HEK293T (cell line): ENCODE measurements at regions not wholly inside any gene's neighbourhood (a gene's known extent, or its start where the extent isn't known, plus 50 kb on each side); places are given as distances from the start of the nearest gene placed in this dataset.

Experiments
- CTCF ChIA-PET: fragments of 350-600 bp; formaldehyde crosslinking; extraction: SDS; loops from one replicate; lab custom pipeline; 2021; ENCODE audit warnings: antibody characterized with exemption, inconsistent platforms; lab: Yijun Ruan, JAX
- POLR2A ChIA-PET: fragments of 350-600 bp; formaldehyde crosslinking; extraction: SDS; loops from one replicate; lab custom pipeline; 2020; ENCODE audit warnings: antibody characterized with exemption, inconsistent platforms; lab: Yijun Ruan, JAX
- DNase-seq: peaks from one replicate; pipeline ENCODE4 v3.0.0; 2012; ENCODE audit warnings: mixed read lengths; ENCODE audit errors: extremely low spot score
- ARNT ChIP-seq: fragments of 450-650 bp; IDR thresholded peaks from 2 replicates; pipeline ENCODE4 v1.6.1; 2017; ENCODE audit warnings: mild to moderate bottlenecking
- BHLHE40 ChIP-seq: fragments of 450-650 bp; IDR thresholded peaks from 2 replicates; pipeline ENCODE4 v1.6.1; 2016; ENCODE audit warnings: mild to moderate bottlenecking, moderate library complexity, borderline replicate concordance
- CTBP1 ChIP-seq: fragments of 450-650 bp; IDR thresholded peaks from 2 replicates; pipeline ENCODE4 v1.6.1; 2016; ENCODE audit warnings: borderline replicate concordance
- ELF4 ChIP-seq: fragments of 450-650 bp; IDR thresholded peaks from 2 replicates; pipeline ENCODE4 v1.6.1; 2017; ENCODE audit warnings: antibody characterized with exemption
- FOXA1 ChIP-seq: fragments of 450-650 bp; IDR thresholded peaks from 2 replicates; pipeline ENCODE4 v1.6.1; 2016; ENCODE audit warnings: mild to moderate bottlenecking
- FOXK2 ChIP-seq: fragments of 450-650 bp; IDR thresholded peaks from 2 replicates; pipeline ENCODE4 v1.6.1; 2016; ENCODE audit warnings: mild to moderate bottlenecking
- FOXM1 ChIP-seq: fragments of 450-650 bp; IDR thresholded peaks from 2 replicates; pipeline ENCODE4 v1.6.1; 2017; ENCODE audit warnings: mild to moderate bottlenecking, borderline replicate concordance
- HDGF ChIP-seq: fragments of 450-650 bp; IDR thresholded peaks from 2 replicates; pipeline ENCODE4 v1.6.1; 2017; ENCODE audit warnings: antibody characterized with exemption, borderline replicate concordance
- L3MBTL2 ChIP-seq: fragments of 450-650 bp; conservative IDR thresholded peaks from 2 replicates; pipeline ENCODE4 v1.6.1; 2016; ENCODE audit warnings: mild to moderate bottlenecking
- LEF1 ChIP-seq: fragments of 450-650 bp; IDR thresholded peaks from 2 replicates; pipeline ENCODE4 v1.6.1; 2017; ENCODE audit warnings: mild to moderate bottlenecking, borderline replicate concordance
- NFRKB ChIP-seq: fragments of 450-650 bp; IDR thresholded peaks from 2 replicates; pipeline ENCODE4 v1.6.1; 2016; ENCODE audit warnings: mild to moderate bottlenecking, moderate library complexity
- PKNOX1 ChIP-seq: fragments of 450-650 bp; IDR thresholded peaks from 2 replicates; pipeline ENCODE4 v1.6.1; 2016
- SP1 ChIP-seq: fragments of 450-650 bp; IDR thresholded peaks from 2 replicates; pipeline ENCODE4 v1.6.1; 2017
- SUZ12 ChIP-seq: fragments of 450-650 bp; IDR thresholded peaks from 2 replicates; pipeline ENCODE4 v1.6.1; 2016; ENCODE audit warnings: mild to moderate bottlenecking
- TARDBP ChIP-seq: fragments of 450-650 bp; IDR thresholded peaks from 2 replicates; pipeline ENCODE4 v1.6.1; 2016
- ZNF384 ChIP-seq: fragments of 450-650 bp; IDR thresholded peaks from 2 replicates; pipeline ENCODE4 v1.6.1; 2016

- TF ChIP-seq L3MBTL2: no peak
- no peak for TF ChIP-seq LEF1
- TF ChIP-seq FOXM1: no peak
- TF ChIP-seq CTBP1: no peak
- no peak for TF ChIP-seq PKNOX1
- no peak for TF ChIP-seq HDGF
- no peak for TF ChIP-seq NFRKB
- TF ChIP-seq TARDBP: no peak
- TF ChIP-seq SUZ12: no peak
- TF ChIP-seq ELF4: no peak
- no peak for TF ChIP-seq FOXK2
- TF ChIP-seq SP1: no peak
- TF ChIP-seq ARNT: no peak
- no peak for TF ChIP-seq ZNF384
- TF ChIP-seq BHLHE40: no peak
- TF ChIP-seq FOXA1: no peak
- POLR2A ChIA-PET: no interaction called here
- DNase-seq: no peak
These were observed 178.0 kb downstream of the IPMK start for GRCh38 chr10:58089739-58090138.

GRCh38 chr10:58087896-58088295, 179.8 kb downstream of the IPMK start:
- no peak for TF ChIP-seq FOXM1
- no peak for TF ChIP-seq FOXA1
- no peak for TF ChIP-seq LEF1
- TF ChIP-seq FOXK2: no peak
- TF ChIP-seq ELF4: no peak
- no peak for TF ChIP-seq ZNF384
- TF ChIP-seq PKNOX1: no peak
- TF ChIP-seq SP1: no peak
- no peak for TF ChIP-seq SUZ12
- TF ChIP-seq CTBP1: no peak
- no peak for TF ChIP-seq TARDBP
- no peak for TF ChIP-seq BHLHE40
- TF ChIP-seq L3MBTL2: no peak
- no peak for TF ChIP-seq ARNT
- TF ChIP-seq HDGF: no peak
- no peak for TF ChIP-seq NFRKB
- ChIA-PET POLR2A (no interaction called here), CTCF (no interaction called here)
- no peak for DNase-seq

More at GRCh38 chr10:58089739-58090138, 178.0 kb downstream of the IPMK start:
- CTCF ChIA-PET: no interaction called here

GRCh38 chr10:58086763-58087150, 180.9 kb downstream of the IPMK start:
- POLR2A ChIA-PET: no interaction called here
- TF ChIP-seq ARNT (no peak), SP1 (no peak)
- CTCF ChIA-PET: no interaction called here
- DNase-seq: no peak

- ChIA-PET POLR2A (no interaction called here), CTCF (no interaction called here)
- DNase-seq: no peak
- TF ChIP-seq PKNOX1 (0 out of 2 replicates have a peak, but pooled peaks have one; percentile 10), BHLHE40 (no peak)
These were observed 181.4 kb downstream of the IPMK start for GRCh38 chr10:58086144-58086762.

- ChIA-PET CTCF (interaction anchor here (0.6 kb wide), 1 partner anchor 309 kb away, joined by 3 read pairs; no protein-coding TSS in a partner anchor), POLR2A (no interaction called here)
- no peak for TF ChIP-seq ARNT
- TF ChIP-seq HDGF: no peak
- TF ChIP-seq TARDBP: no peak
- no peak for TF ChIP-seq SP1
- TF ChIP-seq FOXA1: no peak
- no peak for TF ChIP-seq FOXK2
- TF ChIP-seq ZNF384: no peak
- no peak for DNase-seq
These were observed 185.4 kb downstream of the IPMK start for GRCh38 chr10:58082248-58082647.

- TF ChIP-seq HDGF: no peak
- TF ChIP-seq TARDBP: no peak
- TF ChIP-seq CTBP1: no peak
- TF ChIP-seq PKNOX1: no peak
- CTCF ChIA-PET: interaction anchor here (0.6 kb wide), 1 partner anchor 310 kb away, joined by 3 read pairs; no protein-coding TSS in a partner anchor
- no peak for DNase-seq
- POLR2A ChIA-PET: no interaction called here
These were observed 186.3 kb downstream of the IPMK start for GRCh38 chr10:58081353-58081752.
